SU-DHL-6 (cell line): ENCODE measurements at regions not wholly inside any gene's neighbourhood (a gene's known extent, or its start where the extent isn't known, plus 50 kb on each side); places are given as distances from the start of the nearest gene placed in this dataset.

ENCODE experiments used
- H2AFZ ChIP-seq: fragments of 200-600 bp; sonication (generic); 2 replicates; pipeline ENCODE4 v1.6.1; 2014; ENCODE audit warnings: low read depth, mild to moderate bottlenecking, moderate library complexity, mixed read lengths, antibody characterized with exemption, low read length; ENCODE audit not compliant: severe bottlenecking
- H3F3A ChIP-seq: fragments of 200-600 bp; shearing (Covaris generic); 2 replicates; pipeline ENCODE4 v1.6.0; 2016; ENCODE audit warnings: antibody characterized with exemption, mild to moderate bottlenecking; ENCODE audit not compliant: insufficient read depth
- H3K27ac ChIP-seq: fragments of 200-600 bp; sonication (generic); 2 replicates; pipeline ENCODE4 v1.5.1; 2016; ENCODE audit warnings: low read depth, mild to moderate bottlenecking, low read length, moderate library complexity, mixed read lengths
- H3K27me3 ChIP-seq: fragments of 200-600 bp; sonication (generic), shearing (Covaris generic); 2 replicates; pipeline ENCODE4 v1.6.0; 2014; ENCODE audit warnings: mild to moderate bottlenecking, low read length
- H3K36me3 ChIP-seq: fragments of 200-600 bp; sonication (generic); 2 replicates; pipeline ENCODE4 v1.6.1; 2014; ENCODE audit warnings: mild to moderate bottlenecking, low read length, mixed read lengths
- H3K4me2 ChIP-seq: fragments of 300-600, 200-600 bp; shearing (Covaris generic), sonication (generic); 2 replicates; pipeline ENCODE4 v1.6.0; 2014; ENCODE audit warnings: low read length, low read depth, mild to moderate bottlenecking; ENCODE audit not compliant: poor library complexity, severe bottlenecking
- H3K4me3 ChIP-seq: fragments of 200-600 bp; sonication (generic); 2 replicates; pipeline ENCODE4 v1.5.1; 2014; ENCODE audit warnings: antibody characterized with exemption, low read length, mild to moderate bottlenecking, mixed read lengths; ENCODE audit not compliant: insufficient read depth, poor library complexity, severe bottlenecking
- H3K79me2 ChIP-seq: fragments of 200-600 bp; sonication (generic); 2 replicates; pipeline ENCODE4 v1.6.1; 2014; ENCODE audit warnings: mild to moderate bottlenecking, low read length, moderate library complexity; ENCODE audit not compliant: insufficient read depth
- H3K9ac ChIP-seq: fragments of 200-600 bp; sonication (generic); 2 replicates; pipeline ENCODE4 v1.7.0; 2014; ENCODE audit warnings: mild to moderate bottlenecking, low read length
- H3K9me2 ChIP-seq: fragments of 200-600 bp; sonication (generic); replicated peaks from 2 replicates; pipeline ENCODE4 v1.6.1; 2014; ENCODE audit warnings: low read length; ENCODE audit not compliant: insufficient read depth
- H3K9me3 ChIP-seq: fragments of 200-600 bp; sonication (generic); 2 replicates; pipeline ENCODE4 v1.6.1; 2014; ENCODE audit warnings: low read length, mixed read lengths; ENCODE audit not compliant: insufficient read depth
- H4K20me1 ChIP-seq: fragments of 200-600 bp; sonication (generic); 2 replicates; pipeline ENCODE4 v1.6.1; 2014; ENCODE audit warnings: low read depth, mild to moderate bottlenecking, antibody characterized with exemption, low read length, moderate library complexity, mixed read lengths
- EZH2phosphoT487 ChIP-seq: fragments of 200-600 bp; sonication (generic), shearing (Covaris generic); conservative IDR thresholded peaks from 2 replicates; pipeline ENCODE4 v1.6.1; 2018; ENCODE audit warnings: mild to moderate bottlenecking, antibody characterized with exemption, low read length, moderate library complexity, mixed read lengths
- TF ChIP-seq, protein P1 (sequence below): fragments of 200-600 bp; sonication (generic); IDR thresholded peaks from one replicate; pipeline ENCODE4 v1.5.1; 2017; ENCODE audit warnings: antibody characterized with exemption, mild to moderate bottlenecking, low read length, moderate library complexity; ENCODE audit not compliant: insufficient read depth, poor library complexity, severe bottlenecking

DNA sequence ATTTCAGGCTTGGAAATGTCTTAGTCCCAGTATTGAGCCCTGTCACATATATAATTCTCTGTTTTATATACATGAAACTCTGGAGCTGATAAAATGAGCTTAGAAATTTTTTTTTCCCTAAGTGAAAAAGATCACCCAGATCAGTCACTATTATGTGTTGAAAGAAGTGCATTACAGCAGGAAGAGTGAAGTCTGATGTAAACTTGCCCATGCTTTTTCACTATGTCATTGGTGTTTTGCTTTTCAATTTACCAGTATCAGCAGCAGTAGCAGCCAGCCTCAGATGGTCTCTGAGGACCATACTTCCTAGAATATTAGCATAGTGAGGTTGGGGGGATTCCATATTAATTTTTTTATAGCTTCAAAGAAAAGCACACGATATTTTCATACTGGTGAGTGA is 255.6 kb upstream of the KCNH8 start:
- Histone ChIP-seq H3K27ac (no peak overlapping the region), H4K20me1 (no peaks in the 10 kb centered on the region), H3K4me3 (no peak overlapping the region), H3K9me3 (no peaks in the 10 kb centered on the region), H2AFZ (no peak overlapping the region), H3K4me2 (no peak overlapping the region), H3K79me2 (no peaks in the 10 kb centered on the region), H3F3A (no peaks in the 10 kb centered on the region), H3K36me3 (no peaks in the 10 kb centered on the region), H3K9ac (no peak overlapping the region), H3K27me3 (no peaks in the 10 kb centered on the region), H3K9me2 (no peaks in the 10 kb centered on the region)
- TF ChIP-seq, protein P1, sequence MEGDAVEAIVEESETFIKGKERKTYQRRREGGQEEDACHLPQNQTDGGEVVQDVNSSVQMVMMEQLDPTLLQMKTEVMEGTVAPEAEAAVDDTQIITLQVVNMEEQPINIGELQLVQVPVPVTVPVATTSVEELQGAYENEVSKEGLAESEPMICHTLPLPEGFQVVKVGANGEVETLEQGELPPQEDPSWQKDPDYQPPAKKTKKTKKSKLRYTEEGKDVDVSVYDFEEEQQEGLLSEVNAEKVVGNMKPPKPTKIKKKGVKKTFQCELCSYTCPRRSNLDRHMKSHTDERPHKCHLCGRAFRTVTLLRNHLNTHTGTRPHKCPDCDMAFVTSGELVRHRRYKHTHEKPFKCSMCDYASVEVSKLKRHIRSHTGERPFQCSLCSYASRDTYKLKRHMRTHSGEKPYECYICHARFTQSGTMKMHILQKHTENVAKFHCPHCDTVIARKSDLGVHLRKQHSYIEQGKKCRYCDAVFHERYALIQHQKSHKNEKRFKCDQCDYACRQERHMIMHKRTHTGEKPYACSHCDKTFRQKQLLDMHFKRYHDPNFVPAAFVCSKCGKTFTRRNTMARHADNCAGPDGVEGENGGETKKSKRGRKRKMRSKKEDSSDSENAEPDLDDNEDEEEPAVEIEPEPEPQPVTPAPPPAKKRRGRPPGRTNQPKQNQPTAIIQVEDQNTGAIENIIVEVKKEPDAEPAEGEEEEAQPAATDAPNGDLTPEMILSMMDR, result no peak
- no peak for TF ChIP-seq EZH2phosphoT487

DNA sequence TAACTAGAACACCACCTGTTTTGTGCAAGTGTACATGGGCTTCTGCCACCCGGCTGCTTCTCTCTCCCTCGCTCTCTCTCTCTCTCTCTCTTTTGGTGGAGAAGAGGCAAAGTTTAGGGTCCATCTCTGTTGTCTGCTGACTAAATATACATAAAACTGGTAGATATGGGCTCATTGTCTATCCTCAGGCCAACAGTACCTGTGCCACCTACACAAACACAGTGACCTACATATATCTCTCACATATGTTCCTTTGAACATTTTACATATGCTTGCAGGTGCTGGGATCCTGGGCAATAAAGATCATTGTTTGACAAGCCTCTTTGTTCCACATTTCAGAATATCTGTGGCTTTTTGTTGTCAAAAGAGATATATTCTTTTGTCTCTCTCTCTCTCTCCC is 256.3 kb upstream of the KCNH8 start:
- Histone ChIP-seq H3K36me3 (no peaks in the 10 kb centered on the region), H2AFZ (no peak overlapping the region), H3K4me2 (no peak overlapping the region), H3F3A (no peaks in the 10 kb centered on the region), H4K20me1 (no peaks in the 10 kb centered on the region), H3K79me2 (no peaks in the 10 kb centered on the region), H3K9me3 (no peaks in the 10 kb centered on the region), H3K27me3 (no peaks in the 10 kb centered on the region), H3K4me3 (no peak overlapping the region), H3K27ac (no peak overlapping the region), H3K9me2 (no peaks in the 10 kb centered on the region), H3K9ac (no peak overlapping the region)
- TF ChIP-seq EZH2phosphoT487, result no peak
- TF ChIP-seq, protein P1, result no peak

DNA sequence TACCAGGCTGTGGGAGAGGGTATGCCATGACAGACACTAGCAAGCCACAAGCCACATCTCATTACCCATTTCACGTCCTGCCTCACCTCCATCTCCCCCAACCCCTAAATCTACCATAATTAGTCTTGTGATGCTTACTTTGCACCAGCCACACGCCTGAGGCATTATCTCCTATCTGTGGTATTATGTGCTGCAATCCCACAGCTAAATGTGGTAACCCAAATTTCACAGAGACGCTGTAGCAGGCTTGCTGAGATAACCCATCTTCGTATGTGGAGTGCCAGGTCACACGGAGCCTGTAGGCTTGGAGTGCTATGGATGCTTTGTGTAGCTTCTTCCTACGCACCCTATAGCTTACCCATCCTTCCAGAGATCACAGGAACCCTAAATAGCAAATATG is 256.7 kb upstream of the KCNH8 start:
- TF ChIP-seq, protein P1, result no peak
- no peak for TF ChIP-seq EZH2phosphoT487
- no peak overlapping the region for H3K4me3 ChIP-seq
- no peaks in the 10 kb centered on the region for H4K20me1 ChIP-seq
- H3K79me2 ChIP-seq, result no peaks in the 10 kb centered on the region
- H3K36me3 ChIP-seq, result no peaks in the 10 kb centered on the region
- H3K4me2 ChIP-seq, result no peak overlapping the region
- H2AFZ ChIP-seq, result no peak overlapping the region
- H3K9ac ChIP-seq, result no peak overlapping the region
- H3K27me3 ChIP-seq, result no peaks in the 10 kb centered on the region
- H3K27ac ChIP-seq, result no peak overlapping the region
- no peaks in the 10 kb centered on the region for H3K9me2 ChIP-seq
- no peaks in the 10 kb centered on the region for H3F3A ChIP-seq
- no peaks in the 10 kb centered on the region for H3K9me3 ChIP-seq

DNA sequence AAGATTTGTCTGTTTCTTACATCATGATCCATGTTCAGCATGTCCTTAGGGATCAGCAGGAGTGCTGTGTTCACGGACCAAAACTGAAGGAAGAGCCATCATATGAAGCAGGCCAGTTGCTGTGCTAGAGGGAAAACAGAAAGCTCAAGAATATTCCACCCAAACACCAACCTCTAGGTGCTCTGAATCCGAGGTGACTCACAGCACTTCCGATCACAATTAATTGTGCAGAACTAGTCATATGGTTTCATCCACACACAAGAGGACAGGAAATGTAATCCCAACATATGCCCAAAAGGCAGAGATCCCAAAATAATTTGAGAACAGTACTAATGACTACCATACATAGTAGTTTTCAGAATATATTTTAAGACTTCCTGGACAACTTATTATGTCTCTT is 257.9 kb upstream of the KCNH8 start:
- no peaks in the 10 kb centered on the region for H4K20me1 ChIP-seq
- H3K4me3 ChIP-seq, result no peak overlapping the region
- H3K27me3 ChIP-seq, result no peaks in the 10 kb centered on the region
- TF ChIP-seq, protein P1, result no peak
- TF ChIP-seq EZH2phosphoT487, result no peak
- H2AFZ ChIP-seq, result no peak overlapping the region
- no peaks in the 10 kb centered on the region for H3K36me3 ChIP-seq
- no peak overlapping the region for H3K9ac ChIP-seq
- no peaks in the 10 kb centered on the region for H3K9me2 ChIP-seq
- no peaks in the 10 kb centered on the region for H3K9me3 ChIP-seq
- no peaks in the 10 kb centered on the region for H3F3A ChIP-seq
- H3K4me2 ChIP-seq, result no peak overlapping the region
- no peaks in the 10 kb centered on the region for H3K79me2 ChIP-seq
- no peak overlapping the region for H3K27ac ChIP-seq
